Daoy (cell line): ENCODE measurements at regions not wholly inside any gene's neighbourhood (a gene's known extent, or its start where the extent isn't known, plus 50 kb on each side); places are given as distances from the start of the nearest gene placed in this dataset.
"Not testable (repeated sequence)": the region's sequence is repeated elsewhere in the genome, so short reads cannot be mapped to it uniquely, and the experiment has no call there.

Experiments
- DNase-seq: peaks from one replicate; pipeline ENCODE4 v3.0.0-alpha.2; 2015; ENCODE audit warnings: low read depth

- no peak for DNase-seq
Observed at GRCh38 chr3:61381745-61382392, 130.6 kb upstream of the FHIT start.

- no peak for DNase-seq
Observed at GRCh38 chr3:61387817-61388216, 136.6 kb upstream of the FHIT start.

GRCh38 chr3:61393480-61393947 is 142.3 kb upstream of the FHIT start:
- DNase-seq: not testable (repeated sequence)

GRCh38 chr3:61401359-61401758 is 150.1 kb upstream of the FHIT start:
- no peak for DNase-seq

GRCh38 chr3:61407397-61407796 is 154.0 kb upstream of the PTPRG start:
- no peak for DNase-seq

GRCh38 chr3:61409638-61410037 is 151.7 kb upstream of the PTPRG start:
- no peak for DNase-seq

- DNase-seq: not testable (repeated sequence)
Observed at GRCh38 chr3:61410358-61410757, 151.0 kb upstream of the PTPRG start.

GRCh38 chr3:61411009-61411662 is 150.2 kb upstream of the PTPRG start:
- no peak for DNase-seq

- no peak for DNase-seq
Observed at GRCh38 chr3:61414456-61414855, 146.9 kb upstream of the PTPRG start.

GRCh38 chr3:61415201-61415600 is 146.2 kb upstream of the PTPRG start:
- DNase-seq: no peak

GRCh38 chr3:61416618-61417017 is 144.8 kb upstream of the PTPRG start:
- DNase-seq: no peak

- DNase-seq: peak; percentile 9
Observed at GRCh38 chr3:61417352-61417751, 144.0 kb upstream of the PTPRG start.

- no peak for DNase-seq
Observed at GRCh38 chr3:61420136-61420759, 141.1 kb upstream of the PTPRG start.

GRCh38 chr3:61422945-61423673 is 138.3 kb upstream of the PTPRG start:
- no peak for DNase-seq

GRCh38 chr3:61425356-61425755 is 136.0 kb upstream of the PTPRG start:
- DNase-seq: no peak

- DNase-seq: no peak
Observed at GRCh38 chr3:61429106-61429505, 132.3 kb upstream of the PTPRG start.

GRCh38 chr3:61434901-61435300 is 126.5 kb upstream of the PTPRG start:
- DNase-seq: not testable (repeated sequence)

GRCh38 chr3:61435361-61435760 is 126.0 kb upstream of the PTPRG start:
- DNase-seq: not testable (repeated sequence)

GRCh38 chr3:61438253-61439121 is 122.9 kb upstream of the PTPRG start:
- DNase-seq: no peak

GRCh38 chr3:61439122-61439458 is 122.3 kb upstream of the PTPRG start:
- no peak for DNase-seq

- no peak for DNase-seq
Observed at GRCh38 chr3:61442696-61443095, 118.7 kb upstream of the PTPRG start.

GRCh38 chr3:61443886-61444285 is 117.5 kb upstream of the PTPRG start:
- no peak for DNase-seq
